ENCODE measurements at regions not wholly inside any gene's neighbourhood (a gene's known extent, or its start where the extent isn't known, plus 50 kb on each side); places are given as distances from the start of the nearest gene placed in this dataset.
"Not testable (repeated sequence)": the region's sequence is repeated elsewhere in the genome, so short reads cannot be mapped to it uniquely, and the experiment has no call there.

DNA sequence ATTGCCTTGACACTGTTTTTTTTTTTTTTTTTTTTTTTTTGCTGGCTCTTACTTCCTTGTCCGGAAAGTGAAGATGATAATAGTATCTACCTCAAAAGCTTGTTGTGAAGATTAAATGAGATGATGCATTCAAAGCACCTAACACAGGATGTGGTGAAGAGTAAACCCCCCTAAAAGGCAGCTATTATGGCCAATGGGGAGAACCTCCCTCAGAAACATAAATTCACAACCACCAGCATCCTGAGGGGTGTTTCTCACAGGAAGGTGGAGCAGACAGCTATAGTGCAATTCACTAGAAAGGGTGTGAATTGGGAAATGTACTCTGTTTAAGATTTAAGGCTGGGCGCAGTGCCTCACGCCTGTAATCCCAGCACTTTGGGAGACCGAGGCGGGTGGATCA, 85.4 kb upstream of the CRY1 start:
- Histone ChIP-seq H3K36me3 (ENCODE audit: control insufficient read depth in 1 of 2, insufficient read depth in 2 of 2, low read length in 2 of 2) (no peaks in the 10 kb centered on the region), H3K4me3 (ENCODE audit: low read depth in 1 of 2, low read length in 2 of 2) (no peak overlapping the region), H3K9me3 (ENCODE audit: control insufficient read depth in 1 of 2, low read length in 2 of 2) (no peaks in the 10 kb centered on the region), H3K27me3 (ENCODE audit: control insufficient read depth in 1 of 2, insufficient read depth in 2 of 2, low read length in 2 of 2) (no peaks in the 10 kb centered on the region), H3K9ac (ENCODE audit: low read depth in 1 of 2, low read length in 2 of 2) (no peak overlapping the region), H3K4me1 (ENCODE audit: control insufficient read depth in 1 of 2, insufficient read depth in 2 of 2, low read length in 2 of 2) (no peaks in the 10 kb centered on the region), H3K27ac (ENCODE audit: low read depth, low read length) (no peak overlapping the region)

- no peaks in the 10 kb centered on the region for H3K36me3 ChIP-seq (ENCODE audit: control insufficient read depth in 1 of 2, insufficient read depth in 2 of 2, low read length in 2 of 2)
- no peak overlapping the region for H3K4me3 ChIP-seq (ENCODE audit: low read depth in 1 of 2, low read length in 2 of 2)
- H3K9me3 ChIP-seq (ENCODE audit: control insufficient read depth in 1 of 2, low read length in 2 of 2), result no peaks in the 10 kb centered on the region
- no peak overlapping the region for H3K9ac ChIP-seq (ENCODE audit: low read depth in 1 of 2, low read length in 2 of 2)
- no peak overlapping the region for H3K27ac ChIP-seq (ENCODE audit: low read depth, low read length)
- no peaks in the 10 kb centered on the region for H3K4me1 ChIP-seq (ENCODE audit: control insufficient read depth in 1 of 2, insufficient read depth in 2 of 2, low read length in 2 of 2)
- H3K27me3 ChIP-seq (ENCODE audit: control insufficient read depth in 1 of 2, insufficient read depth in 2 of 2, low read length in 2 of 2), result no peaks in the 10 kb centered on the region
These were observed 86.5 kb upstream of the CRY1 start for GRCh38 chr12:107179871-107180270.

DNA sequence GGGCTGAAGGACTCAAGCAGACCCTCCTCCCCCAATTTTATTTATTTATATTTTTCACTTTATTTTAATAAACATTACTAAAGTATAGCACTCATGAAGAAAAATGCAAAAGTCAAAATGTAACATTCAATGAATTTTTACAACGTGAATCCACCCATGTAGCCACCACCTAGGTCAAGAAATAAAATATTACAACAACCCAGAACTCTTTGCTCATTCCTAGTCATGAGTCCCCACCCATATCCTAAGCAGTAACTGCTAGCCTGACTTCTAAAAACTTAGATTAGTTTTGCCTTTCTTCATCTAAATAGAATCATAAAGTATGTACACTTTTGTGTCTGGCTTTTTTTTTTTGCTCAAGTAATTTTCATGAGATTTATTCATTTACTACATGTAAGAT, 86.9 kb upstream of the CRY1 start:
- Histone ChIP-seq H3K4me3 (ENCODE audit: low read depth in 1 of 2, low read length in 2 of 2) (no peak overlapping the region), H3K27ac (ENCODE audit: low read depth, low read length) (no peak overlapping the region), H3K36me3 (ENCODE audit: control insufficient read depth in 1 of 2, insufficient read depth in 2 of 2, low read length in 2 of 2) (no peaks in the 10 kb centered on the region)

DNA sequence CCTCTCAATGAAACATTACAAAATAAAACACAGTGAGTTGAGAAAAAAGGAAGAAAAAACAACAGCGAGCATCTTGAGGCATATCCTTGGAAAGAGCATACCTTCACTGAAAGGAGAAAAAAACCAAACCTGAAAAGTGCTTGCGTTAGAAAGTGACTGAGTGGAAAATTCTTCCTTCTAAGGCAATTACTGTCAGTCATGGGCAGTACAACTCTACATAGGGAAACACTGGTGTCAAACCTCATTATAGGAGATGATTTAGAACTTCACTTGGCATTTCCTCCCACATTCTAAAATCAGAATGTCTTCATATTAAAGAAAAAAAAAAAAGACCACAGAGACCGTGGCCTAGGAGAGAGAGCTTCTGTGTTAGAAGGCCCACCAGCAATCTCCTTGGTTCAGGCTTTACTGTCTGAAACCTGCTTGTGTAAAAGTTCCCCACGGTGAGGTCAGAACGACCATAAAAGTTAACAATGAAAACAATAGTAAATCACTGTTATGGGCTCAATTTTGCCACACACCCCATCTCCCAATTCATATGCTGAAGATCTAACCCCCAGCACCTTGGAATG, 91.1 kb upstream of the CRY1 start:
- H3K4me1 ChIP-seq (ENCODE audit: control insufficient read depth in 1 of 2, insufficient read depth in 2 of 2, low read length in 2 of 2), result no peaks in the 10 kb centered on the region

More for the DNA sequence above, 86.9 kb upstream of the CRY1 start:
- Histone ChIP-seq H3K27me3 (ENCODE audit: control insufficient read depth in 1 of 2, insufficient read depth in 2 of 2, low read length in 2 of 2) (no peaks in the 10 kb centered on the region), H3K4me1 (ENCODE audit: control insufficient read depth in 1 of 2, insufficient read depth in 2 of 2, low read length in 2 of 2) (no peaks in the 10 kb centered on the region), H3K9me3 (ENCODE audit: control insufficient read depth in 1 of 2, low read length in 2 of 2) (no peaks in the 10 kb centered on the region), H3K9ac (ENCODE audit: low read depth in 1 of 2, low read length in 2 of 2) (no peak overlapping the region)

GRCh38 chr12:107196681-107197080, 103.3 kb upstream of the CRY1 start:
- Histone ChIP-seq H3K36me3 (ENCODE audit: control insufficient read depth in 1 of 2, insufficient read depth in 2 of 2, low read length in 2 of 2) (no peaks in the 10 kb centered on the region), H3K27me3 (ENCODE audit: control insufficient read depth in 1 of 2, insufficient read depth in 2 of 2, low read length in 2 of 2) (no peaks in the 10 kb centered on the region), H3K4me3 (ENCODE audit: low read depth in 1 of 2, low read length in 2 of 2) (no peak overlapping the region), H3K4me1 (ENCODE audit: control insufficient read depth in 1 of 2, insufficient read depth in 2 of 2, low read length in 2 of 2) (no peaks in the 10 kb centered on the region), H3K9me3 (ENCODE audit: control insufficient read depth in 1 of 2, low read length in 2 of 2) (no peaks in the 10 kb centered on the region), H3K27ac (ENCODE audit: low read depth, low read length) (no peak overlapping the region), H3K9ac (ENCODE audit: low read depth in 1 of 2, low read length in 2 of 2) (no peak overlapping the region)

More for the DNA sequence above, 91.1 kb upstream of the CRY1 start:
- H3K4me3 ChIP-seq (ENCODE audit: low read depth in 1 of 2, low read length in 2 of 2), result no peak overlapping the region
- no peak overlapping the region for H3K9ac ChIP-seq (ENCODE audit: low read depth in 1 of 2, low read length in 2 of 2)
- H3K36me3 ChIP-seq (ENCODE audit: control insufficient read depth in 1 of 2, insufficient read depth in 2 of 2, low read length in 2 of 2), result no peaks in the 10 kb centered on the region
- no peaks in the 10 kb centered on the region for H3K27me3 ChIP-seq (ENCODE audit: control insufficient read depth in 1 of 2, insufficient read depth in 2 of 2, low read length in 2 of 2)
- H3K9me3 ChIP-seq (ENCODE audit: control insufficient read depth in 1 of 2, low read length in 2 of 2), result no peaks in the 10 kb centered on the region
- H3K27ac ChIP-seq (ENCODE audit: low read depth, low read length), result no peak overlapping the region

DNA sequence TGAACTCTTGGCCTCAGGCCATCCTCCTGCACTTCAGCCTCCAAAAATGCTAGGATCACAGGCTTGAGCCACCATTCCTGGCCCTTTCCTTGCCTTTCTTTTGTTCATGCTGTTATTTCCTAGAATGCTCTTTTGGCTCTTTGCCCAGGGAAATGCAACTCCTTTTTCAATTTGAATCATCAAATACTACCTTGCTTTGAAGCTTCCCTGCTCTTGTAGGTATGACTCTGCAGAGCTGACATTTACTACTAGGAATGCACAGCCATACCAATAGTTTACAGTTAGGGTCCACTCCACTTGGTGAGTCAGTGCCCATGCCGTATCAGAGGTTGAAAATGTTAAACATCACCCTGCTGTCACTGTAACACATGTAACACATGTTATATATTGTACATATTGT, 107.0 kb upstream of the CRY1 start:
- H3K27ac ChIP-seq (ENCODE audit: low read depth, low read length), result no peak overlapping the region
- H3K4me1 ChIP-seq (ENCODE audit: control insufficient read depth in 1 of 2, insufficient read depth in 2 of 2, low read length in 2 of 2), result no peaks in the 10 kb centered on the region
- no peaks in the 10 kb centered on the region for H3K27me3 ChIP-seq (ENCODE audit: control insufficient read depth in 1 of 2, insufficient read depth in 2 of 2, low read length in 2 of 2)
- H3K4me3 ChIP-seq (ENCODE audit: low read depth in 1 of 2, low read length in 2 of 2), result no peak overlapping the region
- H3K36me3 ChIP-seq (ENCODE audit: control insufficient read depth in 1 of 2, insufficient read depth in 2 of 2, low read length in 2 of 2), result no peaks in the 10 kb centered on the region
- H3K9me3 ChIP-seq (ENCODE audit: control insufficient read depth in 1 of 2, low read length in 2 of 2), result no peaks in the 10 kb centered on the region
- H3K9ac ChIP-seq (ENCODE audit: low read depth in 1 of 2, low read length in 2 of 2), result no peak overlapping the region

GRCh38 chr12:107207931-107208525, 114.7 kb upstream of the CRY1 start:
- Histone ChIP-seq H3K27ac (ENCODE audit: low read depth, low read length) (no peak overlapping the region), H3K9me3 (ENCODE audit: control insufficient read depth in 1 of 2, low read length in 2 of 2) (no peaks in the 10 kb centered on the region), H3K4me1 (ENCODE audit: control insufficient read depth in 1 of 2, insufficient read depth in 2 of 2, low read length in 2 of 2) (no peaks in the 10 kb centered on the region), H3K36me3 (ENCODE audit: control insufficient read depth in 1 of 2, insufficient read depth in 2 of 2, low read length in 2 of 2) (no peaks in the 10 kb centered on the region), H3K4me3 (ENCODE audit: low read depth in 1 of 2, low read length in 2 of 2) (no peak overlapping the region), H3K9ac (ENCODE audit: low read depth in 1 of 2, low read length in 2 of 2) (no peak overlapping the region), H3K27me3 (ENCODE audit: control insufficient read depth in 1 of 2, insufficient read depth in 2 of 2, low read length in 2 of 2) (no peaks in the 10 kb centered on the region)

- H3K4me1 ChIP-seq (ENCODE audit: control insufficient read depth in 1 of 2, insufficient read depth in 2 of 2, low read length in 2 of 2); H3K36me3 ChIP-seq (ENCODE audit: control insufficient read depth in 1 of 2, insufficient read depth in 2 of 2, low read length in 2 of 2); H3K27me3 ChIP-seq (ENCODE audit: control insufficient read depth in 1 of 2, insufficient read depth in 2 of 2, low read length in 2 of 2); H3K9me3 ChIP-seq (ENCODE audit: control insufficient read depth in 1 of 2, low read length in 2 of 2); H3K4me3 ChIP-seq (ENCODE audit: low read depth in 1 of 2, low read length in 2 of 2); H3K27ac ChIP-seq (ENCODE audit: low read depth, low read length); H3K9ac ChIP-seq (ENCODE audit: low read depth in 1 of 2, low read length in 2 of 2): not testable (repeated sequence)
These were observed 116.4 kb upstream of the CRY1 start for GRCh38 chr12:107209700-107210099.

- not testable (repeated sequence) for H3K4me3 ChIP-seq (ENCODE audit: low read depth in 1 of 2, low read length in 2 of 2); H3K27me3 ChIP-seq (ENCODE audit: control insufficient read depth in 1 of 2, insufficient read depth in 2 of 2, low read length in 2 of 2); H3K9ac ChIP-seq (ENCODE audit: low read depth in 1 of 2, low read length in 2 of 2); H3K9me3 ChIP-seq (ENCODE audit: control insufficient read depth in 1 of 2, low read length in 2 of 2); H3K4me1 ChIP-seq (ENCODE audit: control insufficient read depth in 1 of 2, insufficient read depth in 2 of 2, low read length in 2 of 2); H3K36me3 ChIP-seq (ENCODE audit: control insufficient read depth in 1 of 2, insufficient read depth in 2 of 2, low read length in 2 of 2); H3K27ac ChIP-seq (ENCODE audit: low read depth, low read length)
These were observed 121.0 kb upstream of the CRY1 start for GRCh38 chr12:107214373-107214773.

DNA sequence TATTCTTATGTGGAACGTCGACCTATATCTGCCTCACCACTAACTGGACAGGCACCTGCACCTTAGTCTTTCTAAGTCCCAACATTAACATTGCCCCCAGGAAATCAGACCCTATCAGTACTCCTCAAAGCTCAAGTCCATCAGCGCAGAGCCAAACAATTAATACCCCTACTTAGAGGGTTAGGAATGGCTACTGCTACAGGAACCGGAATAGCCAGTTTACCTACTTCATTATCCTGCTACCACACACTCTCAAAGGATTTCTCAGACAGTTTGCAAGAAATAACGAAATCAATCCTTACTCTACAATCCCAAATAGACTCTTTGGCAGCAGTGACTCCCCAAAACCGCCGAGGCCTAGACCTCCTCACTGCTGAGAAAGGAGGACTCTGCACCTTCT, 123.1 kb upstream of the CRY1 start:
- H3K9me3 ChIP-seq (ENCODE audit: control insufficient read depth in 1 of 2, low read length in 2 of 2); H3K27me3 ChIP-seq (ENCODE audit: control insufficient read depth in 1 of 2, insufficient read depth in 2 of 2, low read length in 2 of 2); H3K36me3 ChIP-seq (ENCODE audit: control insufficient read depth in 1 of 2, insufficient read depth in 2 of 2, low read length in 2 of 2); H3K4me1 ChIP-seq (ENCODE audit: control insufficient read depth in 1 of 2, insufficient read depth in 2 of 2, low read length in 2 of 2); H3K9ac ChIP-seq (ENCODE audit: low read depth in 1 of 2, low read length in 2 of 2); H3K27ac ChIP-seq (ENCODE audit: low read depth, low read length); H3K4me3 ChIP-seq (ENCODE audit: low read depth in 1 of 2, low read length in 2 of 2): not testable (repeated sequence)

DNA sequence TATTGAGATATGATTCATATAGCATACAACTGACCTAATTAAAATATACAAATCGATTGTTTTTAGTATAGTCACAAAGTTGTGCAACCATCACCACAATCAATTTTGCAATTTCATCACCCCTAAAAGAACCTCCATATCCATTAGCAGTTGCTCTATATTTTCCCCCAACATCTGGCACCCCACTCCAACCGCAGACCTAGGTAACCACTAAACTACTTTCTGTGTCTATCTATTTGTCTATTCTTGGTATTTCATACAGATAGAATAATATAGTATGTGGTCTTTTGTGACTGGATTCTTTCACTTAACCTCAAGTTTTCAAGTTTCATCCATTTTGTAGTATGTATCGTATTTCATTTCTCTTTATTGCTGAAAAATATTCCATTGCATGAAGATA, 126.0 kb upstream of the CRY1 start:
- Histone ChIP-seq H3K27me3 (ENCODE audit: control insufficient read depth in 1 of 2, insufficient read depth in 2 of 2, low read length in 2 of 2) (peaks cover 0 to 5% of the 10 kb centered on the region in 2 donors), H3K9me3 (ENCODE audit: control insufficient read depth in 1 of 2, low read length in 2 of 2) (no peaks in the 10 kb centered on the region), H3K36me3 (ENCODE audit: control insufficient read depth in 1 of 2, insufficient read depth in 2 of 2, low read length in 2 of 2) (no peaks in the 10 kb centered on the region), H3K27ac (ENCODE audit: low read depth, low read length) (no peak overlapping the region), H3K4me1 (ENCODE audit: control insufficient read depth in 1 of 2, insufficient read depth in 2 of 2, low read length in 2 of 2) (no peaks in the 10 kb centered on the region), H3K9ac (ENCODE audit: low read depth in 1 of 2, low read length in 2 of 2) (no peak overlapping the region), H3K4me3 (ENCODE audit: low read depth in 1 of 2, low read length in 2 of 2) (no peak overlapping the region)

Measured in duodenal mucosa (tissue), 2 donors.